HepG2 (cell line): ENCODE measurements at regions not wholly inside any gene's neighbourhood (a gene's known extent, or its start where the extent isn't known, plus 50 kb on each side); places are given as distances from the start of the nearest gene placed in this dataset.

Source experiments
- CBX5 ChIP-seq: sonication (generic); formaldehyde crosslinking; IDR thresholded peaks from 2 replicates; pipeline ENCODE4 v1.4.0; 2020; ENCODE audit warnings: missing genetic modification reagents, borderline replicate concordance
- CTCF ChIP-seq: sonication (generic); formaldehyde crosslinking; IDR thresholded peaks from 2 replicates; pipeline ENCODE4 v1.5.0; 2020; ENCODE audit warnings: mild to moderate bottlenecking, missing genetic modification reagents, moderate library complexity
- MYNN ChIP-seq: sonication (generic); formaldehyde crosslinking; IDR thresholded peaks from 2 replicates; pipeline ENCODE4 v1.4.0; 2020; ENCODE audit warnings: mild to moderate bottlenecking, low read depth, missing genetic modification reagents
- RARG ChIP-seq: sonication (generic); formaldehyde crosslinking; IDR thresholded peaks from 2 replicates; pipeline ENCODE4 v1.4.0; 2020; ENCODE audit warnings: low read depth, mild to moderate bottlenecking, missing genetic modification reagents
- ZHX1 ChIP-seq: sonication (generic); formaldehyde crosslinking; IDR thresholded peaks from 2 replicates; pipeline ENCODE4 v1.8.1; 2022; ENCODE audit warnings: low read depth, mild to moderate bottlenecking, missing genetic modification reagents
- ZUFSP ChIP-seq: sonication (generic); formaldehyde crosslinking; IDR thresholded peaks from 2 replicates; pipeline ENCODE4 v1.9.0; 2021; ENCODE audit warnings: missing genetic modification reagents, mild to moderate bottlenecking, borderline replicate concordance
- TF ChIP-seq, protein P1 (sequence below): IDR thresholded peaks from 2 replicates; pipeline ENCODE4 v1.6.1; 2012; ENCODE audit warnings: inconsistent platforms

- TF ChIP-seq CBX5 (CRISPR knock-in tag), result no peak
- no peak for TF ChIP-seq RARG (CRISPR knock-in tag)
- TF ChIP-seq, protein P1, sequence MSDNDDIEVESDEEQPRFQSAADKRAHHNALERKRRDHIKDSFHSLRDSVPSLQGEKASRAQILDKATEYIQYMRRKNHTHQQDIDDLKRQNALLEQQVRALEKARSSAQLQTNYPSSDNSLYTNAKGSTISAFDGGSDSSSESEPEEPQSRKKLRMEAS, result no peak
- no peak for TF ChIP-seq MYNN (CRISPR knock-in tag)
- TF ChIP-seq ZUFSP (CRISPR knock-in tag), result no peak
- TF ChIP-seq CTCF, result no peak
- no peak for TF ChIP-seq ZHX1 (CRISPR knock-in tag)
Measured at GRCh38 chr10:112022196-112022595, 161.4 kb downstream of the GPAM start.
